ENCODE measurements at regions not wholly inside any gene's neighbourhood (a gene's known extent, or its start where the extent isn't known, plus 50 kb on each side); places are given as distances from the start of the nearest gene placed in this dataset.

- DNase-seq, result no peak
These were observed 268.5 kb upstream of the LDB2 start for GRCh38 chr4:17166954-17167353.

GRCh38 chr4:17165286-17165685 is 266.8 kb upstream of the LDB2 start:
- no peak for DNase-seq

GRCh38 chr4:17164666-17165065 is 266.2 kb upstream of the LDB2 start:
- no peak for DNase-seq

- no peak for DNase-seq
These were observed 264.8 kb upstream of the LDB2 start for GRCh38 chr4:17163156-17163771.

GRCh38 chr4:17157304-17157703 is 258.9 kb upstream of the LDB2 start:
- no peak for DNase-seq

- DNase-seq, result peak; percentile 66 to 69
These were observed 257.0 kb upstream of the LDB2 start for GRCh38 chr4:17155486-17155885.

GRCh38 chr4:17153572-17153971 is 255.1 kb upstream of the LDB2 start:
- no peak for DNase-seq

GRCh38 chr4:17152941-17153540 is 254.6 kb upstream of the LDB2 start:
- DNase-seq, result no peak

- DNase-seq, result peak; percentile 98 to 99
These were observed 243.8 kb upstream of the LDB2 start for GRCh38 chr4:17142232-17142711.

- no peak for DNase-seq
These were observed 240.4 kb upstream of the LDB2 start for GRCh38 chr4:17138847-17139246.

- no peak for DNase-seq
These were observed 236.1 kb upstream of the LDB2 start for GRCh38 chr4:17134565-17134964.

GRCh38 chr4:17134100-17134499 is 235.7 kb upstream of the LDB2 start:
- no peak for DNase-seq

GRCh38 chr4:17132226-17132625 is 233.8 kb upstream of the LDB2 start:
- DNase-seq, result no peak

- no peak for DNase-seq
These were observed 229.8 kb upstream of the LDB2 start for GRCh38 chr4:17128268-17128667.

- no peak for DNase-seq
These were observed 228.0 kb upstream of the LDB2 start for GRCh38 chr4:17126321-17126966.

- peak in 1 of 2 experiments; percentile 11 for DNase-seq
These were observed 226.3 kb upstream of the LDB2 start for GRCh38 chr4:17124767-17125166.

GRCh38 chr4:17120761-17121160 is 222.3 kb upstream of the LDB2 start:
- DNase-seq, result no peak

GRCh38 chr4:17117746-17118145 is 219.3 kb upstream of the LDB2 start:
- no peak for DNase-seq

- DNase-seq, result no peak
These were observed 217.1 kb upstream of the LDB2 start for GRCh38 chr4:17115583-17115982.

- DNase-seq, result peak; percentile 9 to 21
These were observed 213.8 kb upstream of the LDB2 start for GRCh38 chr4:17112292-17112659.

- no peak for DNase-seq
These were observed 210.7 kb upstream of the LDB2 start for GRCh38 chr4:17109126-17109525.

- no peak for DNase-seq
These were observed 204.8 kb upstream of the LDB2 start for GRCh38 chr4:17103231-17103630.

- no peak for DNase-seq
These were observed 200.6 kb upstream of the LDB2 start for GRCh38 chr4:17098996-17099395.

- DNase-seq, result no peak
These were observed 200.0 kb upstream of the LDB2 start for GRCh38 chr4:17098401-17098800.

GRCh38 chr4:17097362-17097761 is 198.9 kb upstream of the LDB2 start:
- no peak for DNase-seq
